ENCODE measurements at regions not wholly inside any gene's neighbourhood (a gene's known extent, or its start where the extent isn't known, plus 50 kb on each side); places are given as distances from the start of the nearest gene placed in this dataset.

GRCh38 chr9:2311920-2312319 lies 296.8 kb downstream of the SMARCA2 start:
- Histone ChIP-seq H3K36me3 (ENCODE audit: control insufficient read depth, insufficient read depth, low read length) (no peaks in the 10 kb centered on the region), H3K4me3 (ENCODE audit: low read depth, low read length) (no peak overlapping the region), H3K27me3 (ENCODE audit: control insufficient read depth, insufficient read depth, low read length) (no peaks in the 10 kb centered on the region)
- no peak for DNase-seq (ENCODE audit: low read depth)
- no peak for TF ChIP-seq CTCF (IDR thresholded peaks at IDR 0.05; ENCODE audit: insufficient read depth, low read length, poor library complexity, severe bottlenecking)

DNA sequence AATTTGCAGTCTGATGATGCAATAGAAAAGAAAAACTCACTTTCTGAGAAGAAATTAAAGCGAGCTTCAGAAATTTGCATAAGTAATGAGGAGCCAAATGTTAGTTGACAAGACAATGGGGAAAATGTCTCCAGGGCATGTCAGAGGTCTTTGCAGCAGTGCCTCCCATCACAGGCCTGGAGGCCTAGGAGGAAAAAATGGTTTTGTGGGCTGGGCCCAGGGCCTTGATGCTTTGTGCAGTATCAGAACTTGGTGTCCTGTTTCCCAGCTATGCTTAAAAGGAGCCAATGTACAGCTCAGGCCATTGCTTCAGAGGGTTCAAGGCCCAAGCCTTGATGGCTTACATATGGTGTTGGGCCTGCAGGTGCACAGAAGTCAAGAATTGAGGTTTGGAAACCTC lies 298.4 kb downstream of the SMARCA2 start:
- Histone ChIP-seq H3K36me3 (ENCODE audit: control insufficient read depth, insufficient read depth, low read length) (no peaks in the 10 kb centered on the region), H3K4me3 (ENCODE audit: low read depth, low read length) (no peak overlapping the region), H3K27me3 (ENCODE audit: control insufficient read depth, insufficient read depth, low read length) (no peaks in the 10 kb centered on the region)
- no peak for TF ChIP-seq CTCF (IDR thresholded peaks at IDR 0.05; ENCODE audit: insufficient read depth, low read length, poor library complexity, severe bottlenecking)
- no peak for DNase-seq (ENCODE audit: low read depth)

DNA sequence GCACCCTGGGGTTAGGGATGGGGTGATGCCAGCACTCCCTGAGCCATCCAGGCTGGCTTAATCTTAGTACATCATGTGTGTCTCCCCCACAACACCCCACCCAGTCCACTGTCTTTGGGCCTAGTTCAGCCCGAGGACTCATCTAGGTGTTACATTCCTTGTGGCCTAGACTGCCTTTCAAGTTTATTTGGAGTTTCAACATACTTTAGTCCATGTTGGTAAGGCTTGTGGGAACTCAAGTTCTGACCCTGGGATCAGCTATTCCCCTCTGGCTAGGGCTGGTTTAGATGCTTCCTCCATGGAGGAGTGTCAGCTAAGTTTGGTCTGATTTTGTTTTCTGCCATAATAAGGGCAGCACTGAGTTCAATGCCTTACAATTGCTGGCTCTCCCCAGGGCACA lies 302.4 kb downstream of the SMARCA2 start:
- no peak for DNase-seq (ENCODE audit: low read depth)
- no peak for TF ChIP-seq CTCF (IDR thresholded peaks at IDR 0.05; ENCODE audit: insufficient read depth, low read length, poor library complexity, severe bottlenecking)
- Histone ChIP-seq H3K4me3 (ENCODE audit: low read depth, low read length) (no peak overlapping the region), H3K36me3 (ENCODE audit: control insufficient read depth, insufficient read depth, low read length) (no peaks in the 10 kb centered on the region), H3K27me3 (ENCODE audit: control insufficient read depth, insufficient read depth, low read length) (no peaks in the 10 kb centered on the region)

DNA sequence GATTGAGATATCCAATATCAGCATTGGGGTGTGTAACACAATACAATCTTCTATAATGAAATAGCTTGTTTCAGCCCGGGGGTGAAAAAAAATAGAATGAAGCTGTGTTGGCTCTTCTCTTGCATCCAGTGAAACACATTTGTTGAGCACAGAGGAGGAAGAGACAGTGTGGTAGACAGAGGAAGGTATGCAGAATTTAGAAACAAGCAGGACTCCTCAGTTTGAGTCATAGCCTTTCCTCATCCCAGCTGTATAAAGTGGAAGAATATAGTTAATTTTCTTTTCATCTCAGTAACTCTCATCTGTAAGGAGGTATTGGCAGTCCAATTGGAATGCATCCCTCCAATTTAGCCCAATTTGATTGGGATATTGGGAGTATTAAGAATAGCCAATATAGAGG lies 302.2 kb upstream of the VLDLR start:
- Histone ChIP-seq H3K4me3 (ENCODE audit: low read depth, low read length) (no peak overlapping the region), H3K27me3 (ENCODE audit: control insufficient read depth, insufficient read depth, low read length) (no peaks in the 10 kb centered on the region), H3K36me3 (ENCODE audit: control insufficient read depth, insufficient read depth, low read length) (no peaks in the 10 kb centered on the region)
- no peak for DNase-seq (ENCODE audit: low read depth)
- TF ChIP-seq CTCF (IDR thresholded peaks at IDR 0.05; ENCODE audit: insufficient read depth, low read length, poor library complexity, severe bottlenecking): no peak

DNA sequence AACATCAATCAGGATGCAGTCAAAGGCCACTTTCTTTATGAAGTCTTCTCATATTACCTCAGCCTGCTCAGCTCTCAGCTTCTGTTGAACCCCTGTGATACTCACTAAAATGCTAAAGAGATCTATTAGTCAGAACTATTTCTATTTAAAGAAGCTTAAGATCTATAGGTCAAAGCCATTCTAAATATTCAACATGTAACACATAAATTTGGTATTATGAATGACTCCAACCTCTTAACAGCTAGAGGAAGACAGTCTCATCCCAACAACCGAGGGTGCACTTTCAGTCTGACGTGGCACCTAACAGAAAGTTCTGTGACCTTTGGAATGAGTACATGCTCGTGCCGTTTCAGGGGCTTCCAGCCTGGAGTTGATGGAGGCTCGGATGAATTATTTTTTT lies 301.5 kb upstream of the VLDLR start:
- H3K4me3 ChIP-seq (ENCODE audit: low read depth, low read length): no peak overlapping the region
- no peak for TF ChIP-seq CTCF (IDR thresholded peaks at IDR 0.05; ENCODE audit: insufficient read depth, low read length, poor library complexity, severe bottlenecking)
- H3K36me3 ChIP-seq (ENCODE audit: control insufficient read depth, insufficient read depth, low read length): no peaks in the 10 kb centered on the region
- no peaks in the 10 kb centered on the region for H3K27me3 ChIP-seq (ENCODE audit: control insufficient read depth, insufficient read depth, low read length)
- no peak for DNase-seq (ENCODE audit: low read depth)

- no peak overlapping the region for H3K4me3 ChIP-seq (ENCODE audit: low read depth, low read length)
- no peak for DNase-seq (ENCODE audit: low read depth)
- H3K36me3 ChIP-seq (ENCODE audit: control insufficient read depth, insufficient read depth, low read length): no peaks in the 10 kb centered on the region
- TF ChIP-seq CTCF (IDR thresholded peaks at IDR 0.05; ENCODE audit: insufficient read depth, low read length, poor library complexity, severe bottlenecking): no peak
- H3K27me3 ChIP-seq (ENCODE audit: control insufficient read depth, insufficient read depth, low read length): no peaks in the 10 kb centered on the region
These were observed 301.0 kb upstream of the VLDLR start for GRCh38 chr9:2320632-2321031.
